ENCODE measurements at regions not wholly inside any gene's neighbourhood (a gene's known extent, or its start where the extent isn't known, plus 50 kb on each side); places are given as distances from the start of the nearest gene placed in this dataset.

- TF ChIP-seq EZH2phosphoT487 (IDR thresholded peaks at IDR 0.05): no peak
- no peak for TF ChIP-seq EZH2 (IDR thresholded peaks at IDR 0.05)
- TF ChIP-seq CTCF (IDR thresholded peaks at IDR 0.05): no peak
- H3K79me2 ChIP-seq (ENCODE audit: low read depth): no peaks in the 10 kb centered on the region
- H3K27me3 Mint-ChIP-seq (ENCODE audit: insufficient read depth, low read depth): no peaks in the 10 kb centered on the region
- H3K9ac ChIP-seq: no peak overlapping the region
- peaks cover 29% of the 10 kb centered on the region for H3K9me3 Mint-ChIP-seq
- H3K27ac Mint-ChIP-seq: no peak overlapping the region
- no peak for DNase-seq (ENCODE audit: low spot score)
- H3K36me3 ChIP-seq: no peaks in the 10 kb centered on the region
- no peaks in the 10 kb centered on the region for H3K4me1 ChIP-seq
- H3K9me3 ChIP-seq (ENCODE audit: low read depth): no peaks in the 10 kb centered on the region
- H3K36me3 Mint-ChIP-seq: no peaks in the 10 kb centered on the region
- H3K4me3 ChIP-seq: no peak overlapping the region
- no peaks in the 10 kb centered on the region for H3F3A ChIP-seq (ENCODE audit: low read depth)
- H4K20me1 ChIP-seq (ENCODE audit: low read depth): no peaks in the 10 kb centered on the region
- H2AFZ ChIP-seq (replicated peaks): no peak overlapping the region
- no peak overlapping the region for H3K4me3 Mint-ChIP-seq
- no peak overlapping the region for H3K4me2 ChIP-seq
- H3K27me3 ChIP-seq: no peaks in the 10 kb centered on the region
- H3K4me1 Mint-ChIP-seq: peaks cover 20% of the 10 kb centered on the region
- no peak overlapping the region for H3K27ac ChIP-seq
These were observed 302.1 kb downstream of the NSUN3 start for GRCh38 chr3:94365006-94365405.

GRCh38 chr3:94372026-94372425, 309.2 kb downstream of the NSUN3 start:
- peaks cover 7% of the 10 kb centered on the region for H3K4me1 Mint-ChIP-seq
- H3K27me3 ChIP-seq: no peaks in the 10 kb centered on the region

GRCh38 chr3:94373456-94373855, 310.6 kb downstream of the NSUN3 start:
- no peaks in the 10 kb centered on the region for H3K27me3 Mint-ChIP-seq (ENCODE audit: insufficient read depth, low read depth)
- Histone ChIP-seq H3K9ac (no peak overlapping the region), H3K27ac (no peak overlapping the region), H2AFZ (replicated peaks) (no peak overlapping the region), H3K9me3 (ENCODE audit: low read depth) (no peaks in the 10 kb centered on the region), H3K4me1 (peaks cover 17% of the 10 kb centered on the region), H4K20me1 (ENCODE audit: low read depth) (no peaks in the 10 kb centered on the region), H3F3A (ENCODE audit: low read depth) (peaks cover 14% of the 10 kb centered on the region), H3K4me2 (no peak overlapping the region), H3K79me2 (ENCODE audit: low read depth) (no peaks in the 10 kb centered on the region), H3K27me3 (no peaks in the 10 kb centered on the region), H3K36me3 (no peaks in the 10 kb centered on the region), H3K4me3 (no peak overlapping the region)
- no peak overlapping the region for H3K27ac Mint-ChIP-seq
- H3K4me1 Mint-ChIP-seq: peaks cover 7% of the 10 kb centered on the region
- TF ChIP-seq EZH2 (IDR thresholded peaks at IDR 0.05) (no peak), EZH2phosphoT487 (IDR thresholded peaks at IDR 0.05) (no peak), CTCF (IDR thresholded peaks at IDR 0.05) (no peak)
- H3K9me3 Mint-ChIP-seq: peaks cover 14% of the 10 kb centered on the region
- H3K36me3 Mint-ChIP-seq: no peaks in the 10 kb centered on the region
- no peak for DNase-seq (ENCODE audit: low spot score)
- no peak overlapping the region for H3K4me3 Mint-ChIP-seq

More at GRCh38 chr3:94372026-94372425, 309.2 kb downstream of the NSUN3 start:
- Mint-ChIP-seq H3K27ac (no peak overlapping the region), H3K27me3 (ENCODE audit: insufficient read depth, low read depth) (no peaks in the 10 kb centered on the region), H3K4me3 (no peak overlapping the region), H3K9me3 (peaks cover 21% of the 10 kb centered on the region), H3K36me3 (no peaks in the 10 kb centered on the region)
- no peak overlapping the region for H3K4me2 ChIP-seq
- H2AFZ ChIP-seq (replicated peaks): no peak overlapping the region
- H3K4me3 ChIP-seq: no peak overlapping the region
- H3K36me3 ChIP-seq: no peaks in the 10 kb centered on the region
- DNase-seq (ENCODE audit: low spot score): no peak
- no peaks in the 10 kb centered on the region for H3K9me3 ChIP-seq (ENCODE audit: low read depth)
- no peaks in the 10 kb centered on the region for H4K20me1 ChIP-seq (ENCODE audit: low read depth)
- H3K9ac ChIP-seq: no peak overlapping the region
- H3K4me1 ChIP-seq: peaks cover 17% of the 10 kb centered on the region
- no peaks in the 10 kb centered on the region for H3K79me2 ChIP-seq (ENCODE audit: low read depth)
- H3K27ac ChIP-seq: no peak overlapping the region
- H3F3A ChIP-seq (ENCODE audit: low read depth): peaks cover 14% of the 10 kb centered on the region
- no peak for TF ChIP-seq CTCF (IDR thresholded peaks at IDR 0.05)
- no peak for TF ChIP-seq EZH2phosphoT487 (IDR thresholded peaks at IDR 0.05)
- no peak for TF ChIP-seq EZH2 (IDR thresholded peaks at IDR 0.05)

All from neural progenitor cell (in vitro differentiated cells).